Endothelial cell of umbilical vein (primary cell): ENCODE measurements at regions not wholly inside any gene's neighbourhood (a gene's known extent, or its start where the extent isn't known, plus 50 kb on each side); places are given as distances from the start of the nearest gene placed in this dataset.
"Not testable (repeated sequence)": the region's sequence is repeated elsewhere in the genome, so short reads cannot be mapped to it uniquely, and the experiment has no call there.

ENCODE experiments used
- EZH2 ChIP-seq: IDR thresholded peaks from 2 replicates; pipeline ENCODE4 v1.6.1; 2012; ENCODE audit warnings: borderline replicate concordance, low read depth, mild to moderate bottlenecking, moderate library complexity, low read length, inconsistent platforms; ENCODE audit not compliant: severe bottlenecking
- JUN ChIP-seq: IDR thresholded peaks from 2 replicates; pipeline ENCODE4 v1.6.1; 2011; ENCODE audit warnings: borderline replicate concordance, low read depth; ENCODE audit not compliant: insufficient read length, insufficient read depth
- POLR2A ChIP-seq: IDR thresholded peaks from 2 replicates; pipeline ENCODE4 v1.6.1; 2012; ENCODE audit warnings: low read depth, mild to moderate bottlenecking, control low read depth, low read length
- POLR2AphosphoS5 ChIP-seq: IDR thresholded peaks from 2 replicates; pipeline ENCODE4 v1.6.1; 2012; ENCODE audit warnings: low read depth, mild to moderate bottlenecking, control low read depth, low read length, moderate library complexity; ENCODE audit not compliant: insufficient read depth
- TF ChIP-seq, protein P1 (sequence below), 2 donors: IDR thresholded peaks; 1 replicate in 1 of 2; 2 replicates in 1 of 2; pipeline ENCODE4 v1.5.1; 2011; ENCODE audit warnings: low read length in 2 of 2, mild to moderate bottlenecking in 2 of 2, moderate library complexity in 2 of 2, control low read depth in 1 of 2, inconsistent platforms in 1 of 2, low read depth in 1 of 2; ENCODE audit not compliant: insufficient read depth in 1 of 2; ENCODE audit errors: extremely low read depth in 1 of 2
- TF ChIP-seq, protein P2 (sequence below): IDR thresholded peaks from 2 replicates; pipeline ENCODE4 v1.6.1; 2011; ENCODE audit not compliant: insufficient read depth, insufficient read length

DNA sequence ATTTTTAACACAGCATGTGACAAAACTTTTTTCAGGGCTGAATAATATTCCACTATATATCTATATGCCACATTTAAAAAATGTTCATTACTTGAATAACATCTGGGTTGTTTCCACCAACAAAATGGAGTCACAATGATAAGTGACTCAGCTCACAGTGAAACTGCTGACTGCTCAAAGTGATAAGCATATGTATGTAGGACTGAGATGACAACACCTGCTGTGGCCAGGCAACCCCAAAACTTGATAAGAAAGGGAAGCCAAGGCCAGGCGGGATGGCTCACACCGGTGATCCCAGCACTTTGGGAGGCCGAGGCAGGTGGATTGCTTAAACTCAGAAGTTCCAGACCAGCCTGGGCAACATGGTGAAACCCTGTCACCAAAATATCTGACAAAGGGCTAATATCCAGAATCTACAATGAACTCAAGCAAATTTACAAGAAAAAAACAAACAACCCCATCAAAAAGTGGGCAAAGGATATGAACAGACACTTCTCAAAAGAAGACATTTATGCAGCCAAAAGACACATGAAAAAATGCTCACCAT, 99.2 kb upstream of the TERB2 start:
- TF ChIP-seq, protein P1, sequence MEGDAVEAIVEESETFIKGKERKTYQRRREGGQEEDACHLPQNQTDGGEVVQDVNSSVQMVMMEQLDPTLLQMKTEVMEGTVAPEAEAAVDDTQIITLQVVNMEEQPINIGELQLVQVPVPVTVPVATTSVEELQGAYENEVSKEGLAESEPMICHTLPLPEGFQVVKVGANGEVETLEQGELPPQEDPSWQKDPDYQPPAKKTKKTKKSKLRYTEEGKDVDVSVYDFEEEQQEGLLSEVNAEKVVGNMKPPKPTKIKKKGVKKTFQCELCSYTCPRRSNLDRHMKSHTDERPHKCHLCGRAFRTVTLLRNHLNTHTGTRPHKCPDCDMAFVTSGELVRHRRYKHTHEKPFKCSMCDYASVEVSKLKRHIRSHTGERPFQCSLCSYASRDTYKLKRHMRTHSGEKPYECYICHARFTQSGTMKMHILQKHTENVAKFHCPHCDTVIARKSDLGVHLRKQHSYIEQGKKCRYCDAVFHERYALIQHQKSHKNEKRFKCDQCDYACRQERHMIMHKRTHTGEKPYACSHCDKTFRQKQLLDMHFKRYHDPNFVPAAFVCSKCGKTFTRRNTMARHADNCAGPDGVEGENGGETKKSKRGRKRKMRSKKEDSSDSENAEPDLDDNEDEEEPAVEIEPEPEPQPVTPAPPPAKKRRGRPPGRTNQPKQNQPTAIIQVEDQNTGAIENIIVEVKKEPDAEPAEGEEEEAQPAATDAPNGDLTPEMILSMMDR (IDR thresholded peaks at IDR 0.05; ENCODE audit: extremely low read depth in 1 of 2, insufficient read depth in 1 of 2, low read depth in 1 of 2, low read length in 2 of 2) = not testable (repeated sequence)
- TF ChIP-seq EZH2, POLR2A, JUN, POLR2AphosphoS5: not testable (repeated sequence)
- TF ChIP-seq, protein P2, sequence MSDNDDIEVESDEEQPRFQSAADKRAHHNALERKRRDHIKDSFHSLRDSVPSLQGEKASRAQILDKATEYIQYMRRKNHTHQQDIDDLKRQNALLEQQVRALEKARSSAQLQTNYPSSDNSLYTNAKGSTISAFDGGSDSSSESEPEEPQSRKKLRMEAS = not testable (repeated sequence)
